ENCODE measurements at regions not wholly inside any gene's neighbourhood (a gene's known extent, or its start where the extent isn't known, plus 50 kb on each side); places are given as distances from the start of the nearest gene placed in this dataset.
A peak's percentile ranks its signal among the peaks of the same experiment; 100 is the strongest.

- TF ChIP-seq CTCF (conservative IDR thresholded peaks at IDR 0.05; ENCODE audit: low read depth, low read length), result 0 out of 2 replicates have a peak, but pooled peaks have one; percentile 12
- no peak for TF ChIP-seq EZH2 (IDR thresholded peaks at IDR 0.05; ENCODE audit: borderline replicate concordance, low read depth, low read length, poor library complexity, severe bottlenecking)
These were observed 93.4 kb upstream of the TLK1 start for GRCh38 chr2:171253900-171254650.

Data from A673 (cell line).